ENCODE measurements at regions not wholly inside any gene's neighbourhood (a gene's known extent, or its start where the extent isn't known, plus 50 kb on each side); places are given as distances from the start of the nearest gene placed in this dataset.

- TF ChIP-seq, protein P1, sequence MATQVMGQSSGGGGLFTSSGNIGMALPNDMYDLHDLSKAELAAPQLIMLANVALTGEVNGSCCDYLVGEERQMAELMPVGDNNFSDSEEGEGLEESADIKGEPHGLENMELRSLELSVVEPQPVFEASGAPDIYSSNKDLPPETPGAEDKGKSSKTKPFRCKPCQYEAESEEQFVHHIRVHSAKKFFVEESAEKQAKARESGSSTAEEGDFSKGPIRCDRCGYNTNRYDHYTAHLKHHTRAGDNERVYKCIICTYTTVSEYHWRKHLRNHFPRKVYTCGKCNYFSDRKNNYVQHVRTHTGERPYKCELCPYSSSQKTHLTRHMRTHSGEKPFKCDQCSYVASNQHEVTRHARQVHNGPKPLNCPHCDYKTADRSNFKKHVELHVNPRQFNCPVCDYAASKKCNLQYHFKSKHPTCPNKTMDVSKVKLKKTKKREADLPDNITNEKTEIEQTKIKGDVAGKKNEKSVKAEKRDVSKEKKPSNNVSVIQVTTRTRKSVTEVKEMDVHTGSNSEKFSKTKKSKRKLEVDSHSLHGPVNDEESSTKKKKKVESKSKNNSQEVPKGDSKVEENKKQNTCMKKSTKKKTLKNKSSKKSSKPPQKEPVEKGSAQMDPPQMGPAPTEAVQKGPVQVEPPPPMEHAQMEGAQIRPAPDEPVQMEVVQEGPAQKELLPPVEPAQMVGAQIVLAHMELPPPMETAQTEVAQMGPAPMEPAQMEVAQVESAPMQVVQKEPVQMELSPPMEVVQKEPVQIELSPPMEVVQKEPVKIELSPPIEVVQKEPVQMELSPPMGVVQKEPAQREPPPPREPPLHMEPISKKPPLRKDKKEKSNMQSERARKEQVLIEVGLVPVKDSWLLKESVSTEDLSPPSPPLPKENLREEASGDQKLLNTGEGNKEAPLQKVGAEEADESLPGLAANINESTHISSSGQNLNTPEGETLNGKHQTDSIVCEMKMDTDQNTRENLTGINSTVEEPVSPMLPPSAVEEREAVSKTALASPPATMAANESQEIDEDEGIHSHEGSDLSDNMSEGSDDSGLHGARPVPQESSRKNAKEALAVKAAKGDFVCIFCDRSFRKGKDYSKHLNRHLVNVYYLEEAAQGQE (IDR thresholded peaks at IDR 0.05; ENCODE audit: low read depth): no peak
- TF ChIP-seq RAD21 (IDR thresholded peaks at IDR 0.05; ENCODE audit: low read depth): no peak
Measured at GRCh38 chr3:168322941-168323340, 227.2 kb upstream of the GOLIM4 start (continued).

- CTCF ChIA-PET: no interaction called here
- no peak for ATAC-seq
Measured at GRCh38 chr3:168314166-168314565, 218.4 kb upstream of the GOLIM4 start.

More at GRCh38 chr3:168314166-168314565, 218.4 kb upstream of the GOLIM4 start:
- H3K4me1 ChIP-seq (ENCODE audit: control insufficient read depth in 1 of 2, insufficient read depth in 2 of 2, low read length in 2 of 2): no peaks in the 10 kb centered on the region
- H3K36me3 ChIP-seq (ENCODE audit: control insufficient read depth in 1 of 2, insufficient read depth in 2 of 2, low read length in 2 of 2): no peaks in the 10 kb centered on the region
- TF ChIP-seq POLR2A (IDR thresholded peaks at IDR 0.05; ENCODE audit: borderline replicate concordance, extremely low read depth, insufficient read depth, insufficient read length) (no peak), ZFX (IDR thresholded peaks at IDR 0.05) (no peak), CEBPB (IDR thresholded peaks at IDR 0.05; ENCODE audit: low read depth) (no peak), ZBTB33 (IDR thresholded peaks at IDR 0.05; ENCODE audit: extremely low read depth, insufficient replicate concordance, low read length) (no peak), ELF1 (IDR thresholded peaks at IDR 0.05; ENCODE audit: borderline replicate concordance, low read depth) (no peak), EZH2 (IDR thresholded peaks at IDR 0.05) (no peak), JUND (IDR thresholded peaks at IDR 0.05) (no peak), MAX (IDR thresholded peaks at IDR 0.05) (no peak), ATF3 (IDR thresholded peaks at IDR 0.05) (no peak), EZH2phosphoT487 (IDR thresholded peaks at IDR 0.05; ENCODE audit: borderline replicate concordance) (no peak), EGR1 (IDR thresholded peaks at IDR 0.05; ENCODE audit: low read depth) (no peak), SRF (IDR thresholded peaks at IDR 0.05; ENCODE audit: low read depth) (no peak), SP1 (IDR thresholded peaks at IDR 0.05; ENCODE audit: low read depth) (no peak)
- TF ChIP-seq, protein P2, sequence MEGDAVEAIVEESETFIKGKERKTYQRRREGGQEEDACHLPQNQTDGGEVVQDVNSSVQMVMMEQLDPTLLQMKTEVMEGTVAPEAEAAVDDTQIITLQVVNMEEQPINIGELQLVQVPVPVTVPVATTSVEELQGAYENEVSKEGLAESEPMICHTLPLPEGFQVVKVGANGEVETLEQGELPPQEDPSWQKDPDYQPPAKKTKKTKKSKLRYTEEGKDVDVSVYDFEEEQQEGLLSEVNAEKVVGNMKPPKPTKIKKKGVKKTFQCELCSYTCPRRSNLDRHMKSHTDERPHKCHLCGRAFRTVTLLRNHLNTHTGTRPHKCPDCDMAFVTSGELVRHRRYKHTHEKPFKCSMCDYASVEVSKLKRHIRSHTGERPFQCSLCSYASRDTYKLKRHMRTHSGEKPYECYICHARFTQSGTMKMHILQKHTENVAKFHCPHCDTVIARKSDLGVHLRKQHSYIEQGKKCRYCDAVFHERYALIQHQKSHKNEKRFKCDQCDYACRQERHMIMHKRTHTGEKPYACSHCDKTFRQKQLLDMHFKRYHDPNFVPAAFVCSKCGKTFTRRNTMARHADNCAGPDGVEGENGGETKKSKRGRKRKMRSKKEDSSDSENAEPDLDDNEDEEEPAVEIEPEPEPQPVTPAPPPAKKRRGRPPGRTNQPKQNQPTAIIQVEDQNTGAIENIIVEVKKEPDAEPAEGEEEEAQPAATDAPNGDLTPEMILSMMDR (IDR thresholded peaks at IDR 0.05 in 2 of 3, conservative IDR thresholded peaks at IDR 0.05 in 1 of 3; ENCODE audit: borderline replicate concordance in 1 of 3, insufficient read depth in 1 of 3, low read depth in 2 of 3, low read length in 2 of 3): no peak
- H3K27me3 ChIP-seq (ENCODE audit: insufficient read depth, low read length): no peaks in the 10 kb centered on the region
- no peaks in the 10 kb centered on the region for H4K20me1 ChIP-seq (ENCODE audit: insufficient read depth)
- no peak overlapping the region for H3K4me2 ChIP-seq (ENCODE audit: low read length)
- ChIA-PET POLR2A (no interaction called here), RAD21 (ENCODE audit: low non-redundant PET in 1 of 2, low total read pairs in 2 of 2, uncharacterized antibody in 2 of 2, unreplicated experiment in 2 of 2) (no interaction called here)
- BruUV-seq (replicated peaks): no TSS peak
- no peak overlapping the region for H3K27ac ChIP-seq (ENCODE audit: low read depth, low read length)
- H3K4me3 ChIP-seq (replicated peaks in 1 of 2; ENCODE audit: low read depth in 1 of 2, low read length in 2 of 2): no peak overlapping the region
- no peak overlapping the region for H3K9ac ChIP-seq (ENCODE audit: low read length)
- DNase-seq (ENCODE audit: low read depth, low spot score): no peak
- H3K9me2 ChIP-seq (ENCODE audit: insufficient read depth): no peaks in the 10 kb centered on the region
- H3K79me2 ChIP-seq (ENCODE audit: insufficient read depth, low read length): no peaks in the 10 kb centered on the region
- no peaks in the 10 kb centered on the region for H3K9me3 ChIP-seq (ENCODE audit: control insufficient read depth in 1 of 2, insufficient read depth in 1 of 2, low read depth in 1 of 2, low read length in 2 of 2)
- intact Hi-C loops (cut with micrococcal nuclease): no loop called here
- H2AFZ ChIP-seq (ENCODE audit: low read depth, low read length, poor library complexity, severe bottlenecking): no peak overlapping the region
